Colonic mucosa (tissue), 4 donors: ENCODE measurements at regions not wholly inside any gene's neighbourhood (a gene's known extent, or its start where the extent isn't known, plus 50 kb on each side); places are given as distances from the start of the nearest gene placed in this dataset.

Experiments used
- DNase-seq: peaks from one replicate; pipeline ENCODE4 v3.0.0-alpha.2; 2020
- H3K27ac ChIP-seq: fragments of 200-600 bp; one replicate; pipeline ENCODE4 v1.8.0; 2021
- H3K27me3 ChIP-seq: fragments of 200-600 bp; one replicate; pipeline ENCODE4 v1.8.0; 2021
- H3K36me3 ChIP-seq: fragments of 200-600 bp; one replicate; pipeline ENCODE4 v1.8.0; 2021
- H3K4me1 ChIP-seq: fragments of 200-600 bp; one replicate; pipeline ENCODE4 v1.8.0; 2021; ENCODE audit warnings: mild to moderate bottlenecking
- H3K4me3 ChIP-seq: fragments of 200-600 bp; one replicate; pipeline ENCODE4 v1.8.0; 2021
- H3K9ac ChIP-seq, 2 donors: one replicate each; pipeline ENCODE4 v1.7.0; 2013; ENCODE audit warnings: control low read depth in 2 of 2, low read depth in 2 of 2, low read length in 2 of 2
- H3K9me3 ChIP-seq: fragments of 200-600 bp; one replicate; pipeline ENCODE4 v1.8.0; 2021
- CTCF ChIP-seq: fragments of 200-600 bp; IDR thresholded peaks from one replicate; pipeline ENCODE4 v1.8.0; 2022; ENCODE audit warnings: antibody characterized with exemption, mild to moderate bottlenecking
- intact Hi-C: fragments of 100-400 bp; cut with DNase I; formaldehyde crosslinking; loops from one replicate; pipeline ENCODE4 v1.14.1; 2022
- donor health status: healthy.
- donor health status: DM: no; HTN: no; CAD: no.
- donor health status: DM: no; HTN: no; CAD: no.

DNA sequence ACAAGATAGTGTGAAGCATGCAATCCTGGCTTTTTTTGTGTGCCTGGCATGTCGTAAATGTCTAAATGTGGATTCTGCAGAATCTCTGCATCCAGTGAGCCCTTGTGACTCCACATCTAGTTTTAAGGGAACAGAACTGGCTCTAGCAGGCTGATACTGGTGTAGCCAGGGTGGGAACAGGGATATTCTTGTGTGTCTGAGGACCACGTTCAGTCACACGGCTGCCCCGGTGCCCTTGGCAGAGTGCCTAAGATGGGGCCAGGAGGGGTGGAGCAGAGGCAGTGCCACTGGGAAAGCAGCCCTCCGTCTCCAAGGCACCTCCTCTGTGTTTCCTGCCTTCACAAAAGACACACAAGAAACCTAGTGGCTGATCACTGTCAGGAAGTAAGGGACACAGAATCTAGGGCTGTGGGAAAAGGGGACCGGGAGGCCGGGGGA lies 91.5 kb upstream of the PARD3B start:
- no peaks in the 10 kb centered on the region for H3K27me3 ChIP-seq
- no peak overlapping the region for H3K4me3 ChIP-seq
- no peak overlapping the region for H3K9ac ChIP-seq
- no peak for TF ChIP-seq CTCF
- no peak overlapping the region for H3K27ac ChIP-seq
- H3K4me1 ChIP-seq: no peaks in the 10 kb centered on the region
- no peaks in the 10 kb centered on the region for H3K9me3 ChIP-seq
- intact Hi-C loops: no loop called here
- no peaks in the 10 kb centered on the region for H3K36me3 ChIP-seq
- DNase-seq: peak; percentile 61

GRCh38 chr2:204454672-204455380 lies 90.4 kb upstream of the PARD3B start:
- TF ChIP-seq CTCF: no peak

DNA sequence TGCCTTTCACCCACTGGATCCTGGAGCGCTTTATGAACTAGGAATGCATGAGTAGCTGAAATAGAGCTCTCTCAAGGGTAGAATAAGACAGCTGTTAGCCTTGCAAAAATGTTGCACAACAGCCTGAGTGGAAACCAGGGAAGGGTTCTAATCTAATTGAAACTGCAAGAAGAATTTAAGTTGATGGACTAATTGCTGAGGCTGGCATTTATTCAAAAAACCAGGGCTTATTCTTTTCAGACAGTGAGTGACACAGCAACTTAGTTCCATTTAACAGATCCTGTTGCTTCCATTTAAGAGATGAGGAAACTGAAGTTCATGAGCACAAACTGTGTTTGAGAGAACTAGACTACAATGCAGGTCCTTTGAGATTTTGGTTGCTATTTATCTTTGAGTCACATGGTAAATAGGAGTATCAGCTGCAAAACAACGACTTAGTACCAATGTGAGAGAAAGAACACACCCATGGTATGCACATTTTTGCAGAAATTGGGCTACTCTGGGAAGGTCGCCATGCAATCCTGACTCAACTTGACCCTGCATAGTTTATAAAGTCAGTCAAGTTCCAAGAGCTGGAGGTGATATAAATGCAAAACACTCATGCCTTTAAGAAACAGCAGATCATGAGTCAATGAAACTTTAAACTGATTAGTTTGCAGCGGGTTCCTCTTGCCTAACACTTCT lies 76.4 kb upstream of the PARD3B start:
- intact Hi-C loops: no loop called here

More at GRCh38 chr2:204454672-204455380, 90.4 kb upstream of the PARD3B start:
- no peak overlapping the region for H3K9ac ChIP-seq
- H3K27me3 ChIP-seq: no peaks in the 10 kb centered on the region
- no peak for DNase-seq
- no peaks in the 10 kb centered on the region for H3K4me1 ChIP-seq
- H3K36me3 ChIP-seq: no peaks in the 10 kb centered on the region
- H3K4me3 ChIP-seq: no peak overlapping the region
- intact Hi-C loops: no loop called here
- no peaks in the 10 kb centered on the region for H3K9me3 ChIP-seq
- H3K27ac ChIP-seq: no peak overlapping the region

GRCh38 chr2:204470178-204470620 lies 75.1 kb upstream of the PARD3B start:
- Histone ChIP-seq H3K27ac (no peak overlapping the region), H3K36me3 (no peaks in the 10 kb centered on the region), H3K9me3 (no peaks in the 10 kb centered on the region), H3K27me3 (no peaks in the 10 kb centered on the region), H3K4me1 (no peaks in the 10 kb centered on the region), H3K9ac (no peak overlapping the region), H3K4me3 (no peak overlapping the region)
- DNase-seq: no peak
- intact Hi-C loops: no loop called here
- TF ChIP-seq CTCF: no peak

More for the DNA sequence above, 76.4 kb upstream of the PARD3B start:
- H3K27ac ChIP-seq: no peak overlapping the region
- no peak overlapping the region for H3K4me3 ChIP-seq
- H3K36me3 ChIP-seq: no peaks in the 10 kb centered on the region
- H3K4me1 ChIP-seq: no peaks in the 10 kb centered on the region
- H3K9ac ChIP-seq: no peak overlapping the region
- DNase-seq: no peak
- no peaks in the 10 kb centered on the region for H3K27me3 ChIP-seq
- TF ChIP-seq CTCF: no peak
- H3K9me3 ChIP-seq: no peaks in the 10 kb centered on the region

GRCh38 chr2:204470621-204471196 lies 74.6 kb upstream of the PARD3B start:
- Histone ChIP-seq H3K36me3 (no peaks in the 10 kb centered on the region), H3K9ac (no peak overlapping the region), H3K27me3 (no peaks in the 10 kb centered on the region), H3K27ac (no peak overlapping the region), H3K9me3 (no peaks in the 10 kb centered on the region), H3K4me1 (no peaks in the 10 kb centered on the region), H3K4me3 (no peak overlapping the region)
- intact Hi-C loops: no loop called here
- DNase-seq: no peak
- TF ChIP-seq CTCF: no peak
